ENCODE measurements at regions not wholly inside any gene's neighbourhood (a gene's known extent, or its start where the extent isn't known, plus 50 kb on each side); places are given as distances from the start of the nearest gene placed in this dataset.
A peak's percentile ranks its signal among the peaks of the same experiment; 100 is the strongest.

DNA sequence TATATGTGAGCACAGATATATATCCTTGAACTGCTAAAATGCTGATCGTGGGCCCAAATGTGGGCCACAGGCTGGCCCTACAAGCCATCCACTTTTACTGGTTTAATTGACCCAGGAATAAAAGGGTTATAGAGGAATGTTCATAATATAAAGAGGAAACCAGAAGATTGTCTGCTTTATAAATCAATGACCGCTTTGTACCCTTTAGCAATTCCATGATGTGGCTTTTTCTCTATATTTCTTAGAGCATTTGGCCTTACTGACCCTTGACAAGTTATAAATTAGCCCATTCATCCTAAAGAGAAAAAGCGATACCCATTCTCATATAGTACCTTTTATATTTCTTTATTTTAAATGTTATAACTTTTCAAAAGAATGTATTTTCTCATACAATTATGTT lies 87.1 kb upstream of the ITGA4 start:
- H3K27me3 Mint-ChIP-seq (ENCODE audit: low read depth), result no peaks in the 10 kb centered on the region
- peaks cover 44% of the 10 kb centered on the region for H3K4me1 Mint-ChIP-seq (ENCODE audit: low read depth)
- H3K27ac Mint-ChIP-seq (ENCODE audit: unreplicated experiment), result no peak overlapping the region
- TF ChIP-seq, protein P1, sequence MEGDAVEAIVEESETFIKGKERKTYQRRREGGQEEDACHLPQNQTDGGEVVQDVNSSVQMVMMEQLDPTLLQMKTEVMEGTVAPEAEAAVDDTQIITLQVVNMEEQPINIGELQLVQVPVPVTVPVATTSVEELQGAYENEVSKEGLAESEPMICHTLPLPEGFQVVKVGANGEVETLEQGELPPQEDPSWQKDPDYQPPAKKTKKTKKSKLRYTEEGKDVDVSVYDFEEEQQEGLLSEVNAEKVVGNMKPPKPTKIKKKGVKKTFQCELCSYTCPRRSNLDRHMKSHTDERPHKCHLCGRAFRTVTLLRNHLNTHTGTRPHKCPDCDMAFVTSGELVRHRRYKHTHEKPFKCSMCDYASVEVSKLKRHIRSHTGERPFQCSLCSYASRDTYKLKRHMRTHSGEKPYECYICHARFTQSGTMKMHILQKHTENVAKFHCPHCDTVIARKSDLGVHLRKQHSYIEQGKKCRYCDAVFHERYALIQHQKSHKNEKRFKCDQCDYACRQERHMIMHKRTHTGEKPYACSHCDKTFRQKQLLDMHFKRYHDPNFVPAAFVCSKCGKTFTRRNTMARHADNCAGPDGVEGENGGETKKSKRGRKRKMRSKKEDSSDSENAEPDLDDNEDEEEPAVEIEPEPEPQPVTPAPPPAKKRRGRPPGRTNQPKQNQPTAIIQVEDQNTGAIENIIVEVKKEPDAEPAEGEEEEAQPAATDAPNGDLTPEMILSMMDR (IDR thresholded peaks at IDR 0.05), result no peak
- DNase-seq (ENCODE audit: low spot score), result no peak
- no peak overlapping the region for H3K4me3 Mint-ChIP-seq (ENCODE audit: unreplicated experiment)
- no peaks in the 10 kb centered on the region for H3K36me3 Mint-ChIP-seq (ENCODE audit: low read depth)
- no peaks in the 10 kb centered on the region for H3K9me3 Mint-ChIP-seq (ENCODE audit: low read depth)

DNA sequence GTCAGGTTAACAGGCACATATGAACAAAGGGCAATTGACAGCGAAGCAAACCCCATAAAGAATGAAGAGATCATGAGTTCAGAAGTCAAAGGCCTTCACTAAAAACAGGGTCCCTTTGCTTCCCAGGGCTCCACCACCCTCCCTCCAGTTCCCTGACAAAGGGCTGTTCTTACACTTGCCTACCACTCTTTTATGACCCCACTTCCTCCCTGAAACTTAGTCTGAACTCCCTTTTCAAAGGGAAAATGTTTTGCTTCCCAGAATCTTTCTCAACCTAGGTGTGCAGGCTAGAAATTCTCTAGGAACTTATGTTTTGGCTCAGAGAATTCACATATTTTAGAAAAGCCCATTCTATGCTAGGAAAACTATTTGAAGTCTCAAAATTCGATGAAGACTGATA lies 86.0 kb upstream of the ITGA4 start:
- H3K9me3 Mint-ChIP-seq (ENCODE audit: low read depth), result no peaks in the 10 kb centered on the region
- H3K4me1 Mint-ChIP-seq (ENCODE audit: low read depth), result peaks cover 44% of the 10 kb centered on the region
- TF ChIP-seq, protein P1 (IDR thresholded peaks at IDR 0.05), result no peak
- no peaks in the 10 kb centered on the region for H3K27me3 Mint-ChIP-seq (ENCODE audit: low read depth)
- H3K4me3 Mint-ChIP-seq (ENCODE audit: unreplicated experiment), result no peak overlapping the region
- H3K36me3 Mint-ChIP-seq (ENCODE audit: low read depth), result no peaks in the 10 kb centered on the region
- no peak overlapping the region for H3K27ac Mint-ChIP-seq (ENCODE audit: unreplicated experiment)
- no peak for DNase-seq (ENCODE audit: low spot score)

DNA sequence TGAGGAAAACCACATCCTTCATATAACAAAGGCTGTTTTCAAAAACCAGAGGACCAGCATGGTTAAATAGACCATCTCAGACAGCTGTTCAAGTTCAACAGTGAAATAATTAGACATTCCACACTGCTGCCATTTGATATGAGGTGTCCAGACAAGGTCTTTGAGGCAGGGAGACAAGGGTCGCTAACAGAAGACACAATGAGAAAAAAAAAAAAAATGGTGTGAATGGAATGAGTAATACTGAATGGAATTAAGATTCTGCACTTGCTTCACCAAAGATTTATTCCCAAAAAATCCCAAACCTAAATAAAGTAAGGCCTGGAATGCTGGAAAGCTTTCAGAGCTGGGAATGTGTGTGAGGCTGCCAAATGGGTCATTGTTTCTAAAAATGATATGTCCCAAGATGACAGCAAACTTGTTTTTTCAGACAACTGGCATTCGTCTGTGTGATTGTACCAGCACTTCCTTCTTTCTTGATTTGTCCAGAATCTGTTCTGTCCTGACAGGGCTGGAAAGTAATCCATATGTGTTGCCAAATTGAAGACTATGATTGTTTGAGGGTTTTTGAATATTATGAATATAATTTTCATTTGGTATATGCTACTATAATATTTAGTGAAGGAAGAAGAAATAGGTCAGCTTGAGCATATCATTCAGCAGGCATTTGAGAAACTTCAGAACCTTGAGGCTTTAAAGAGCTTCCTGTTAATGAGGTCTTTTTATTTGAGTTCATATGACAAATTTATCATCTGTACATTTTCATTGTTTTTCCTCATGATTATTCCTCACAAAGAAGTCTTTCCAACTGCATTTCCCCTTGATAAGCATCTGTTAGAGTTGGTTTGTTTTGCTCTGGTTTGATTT lies 85.2 kb upstream of the ITGA4 start:
- Mint-ChIP-seq H3K27ac (ENCODE audit: unreplicated experiment) (peak overlapping the region; percentile 72), H3K4me1 (ENCODE audit: low read depth) (peaks cover 42% of the 10 kb centered on the region)

DNA sequence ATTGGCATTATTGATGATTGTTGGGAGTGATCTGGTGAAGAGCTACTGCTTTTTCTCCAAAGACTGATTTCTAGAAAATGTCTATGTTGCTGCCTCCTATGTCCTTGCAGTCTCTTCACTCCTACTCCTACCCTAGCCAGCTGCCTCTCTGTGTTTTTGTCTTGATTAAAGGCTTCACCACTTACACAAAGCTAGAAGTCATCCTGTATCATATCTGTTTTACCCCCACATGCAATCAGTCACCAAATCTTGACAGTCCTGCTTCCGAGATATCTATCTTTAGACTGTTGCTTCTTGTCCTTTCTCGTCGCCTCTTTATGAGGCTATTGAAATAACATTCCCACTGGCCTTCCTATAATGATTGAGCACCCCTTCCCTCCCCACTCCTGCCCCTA lies 84.5 kb upstream of the ITGA4 start:
- H3K4me3 Mint-ChIP-seq (ENCODE audit: unreplicated experiment), result no peak overlapping the region
- H3K9me3 Mint-ChIP-seq (ENCODE audit: low read depth), result no peaks in the 10 kb centered on the region
- no peaks in the 10 kb centered on the region for H3K27me3 Mint-ChIP-seq (ENCODE audit: low read depth)
- DNase-seq (ENCODE audit: low spot score), result no peak
- H3K4me1 Mint-ChIP-seq (ENCODE audit: low read depth), result peaks cover 37% of the 10 kb centered on the region
- TF ChIP-seq, protein P1 (IDR thresholded peaks at IDR 0.05), result no peak
- no peaks in the 10 kb centered on the region for H3K36me3 Mint-ChIP-seq (ENCODE audit: low read depth)
- peak overlapping the region; percentile 37 for H3K27ac Mint-ChIP-seq (ENCODE audit: unreplicated experiment)

More for the DNA sequence above, 85.2 kb upstream of the ITGA4 start:
- TF ChIP-seq, protein P1 (IDR thresholded peaks at IDR 0.05), result no peak
- H3K36me3 Mint-ChIP-seq (ENCODE audit: low read depth), result no peaks in the 10 kb centered on the region
- no peaks in the 10 kb centered on the region for H3K27me3 Mint-ChIP-seq (ENCODE audit: low read depth)
- no peaks in the 10 kb centered on the region for H3K9me3 Mint-ChIP-seq (ENCODE audit: low read depth)
- DNase-seq (ENCODE audit: low spot score), result no peak
- H3K4me3 Mint-ChIP-seq (ENCODE audit: unreplicated experiment), result no peak overlapping the region

DNA sequence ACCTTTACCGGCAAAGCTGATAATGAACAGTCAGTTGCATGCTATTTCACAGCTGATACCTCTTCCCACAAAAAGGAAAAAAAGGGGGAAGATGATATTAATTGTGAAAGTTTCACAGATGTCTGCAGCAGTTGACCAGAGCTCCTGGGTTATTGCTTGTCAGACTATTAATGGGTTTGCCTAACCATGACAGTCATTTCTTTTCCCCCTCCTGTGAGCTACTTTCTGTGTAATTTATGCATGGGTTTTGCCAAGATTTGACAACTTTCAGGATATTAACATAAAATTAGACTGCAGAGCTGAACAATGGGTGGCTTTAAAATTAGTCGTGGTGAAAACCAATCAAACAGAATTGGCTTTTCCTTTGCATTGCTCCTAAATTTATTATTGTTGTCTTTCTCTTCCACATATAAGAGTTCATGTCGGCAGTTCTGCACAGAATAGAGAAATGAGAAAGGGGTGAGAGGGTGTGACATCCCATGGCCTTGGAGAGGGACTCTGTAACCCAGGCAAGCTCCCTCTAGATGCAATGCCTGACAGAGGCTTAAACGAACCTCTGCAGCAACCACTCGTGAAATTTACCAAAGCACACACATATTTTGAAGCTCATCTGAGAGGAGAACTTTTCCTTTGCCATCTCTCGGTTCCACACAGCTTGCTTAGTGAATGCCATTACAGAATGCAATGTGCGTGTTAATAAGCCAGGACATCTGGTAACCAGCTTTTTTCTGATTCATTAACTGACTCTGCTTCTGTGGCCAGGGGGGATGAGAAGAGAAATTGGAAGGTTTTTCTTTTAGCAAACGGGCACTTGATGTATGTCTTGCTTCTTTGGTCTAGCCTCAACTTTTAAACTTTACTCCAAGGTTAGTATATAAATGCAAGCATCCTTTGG lies 82.2 kb upstream of the ITGA4 start:
- H3K4me3 Mint-ChIP-seq (ENCODE audit: unreplicated experiment), result no peak overlapping the region
- H3K36me3 Mint-ChIP-seq (ENCODE audit: low read depth), result no peaks in the 10 kb centered on the region
- no peak for DNase-seq (ENCODE audit: low spot score)
- no peak overlapping the region for H3K27ac Mint-ChIP-seq (ENCODE audit: unreplicated experiment)
- H3K4me1 Mint-ChIP-seq (ENCODE audit: low read depth), result peaks cover 32% of the 10 kb centered on the region
- no peaks in the 10 kb centered on the region for H3K27me3 Mint-ChIP-seq (ENCODE audit: low read depth)
- TF ChIP-seq, protein P1 (IDR thresholded peaks at IDR 0.05), result no peak
- H3K9me3 Mint-ChIP-seq (ENCODE audit: low read depth), result no peaks in the 10 kb centered on the region

All from chondrocyte (in vitro differentiated cells).